Hepatocyte (in vitro differentiated cells): ENCODE measurements at regions not wholly inside any gene's neighbourhood (a gene's known extent, or its start where the extent isn't known, plus 50 kb on each side); places are given as distances from the start of the nearest gene placed in this dataset.
"Not testable (repeated sequence)": the region's sequence is repeated elsewhere in the genome, so short reads cannot be mapped to it uniquely, and the experiment has no call there.

Source experiments
- DNase-seq: peaks from one replicate; pipeline ENCODE4 v3.0.0-alpha.2; 2016; ENCODE audit warnings: low spot score
- H2AFZ ChIP-seq: fragments of 200-600 bp; sonication (generic); 2 replicates; pipeline ENCODE4 v1.6.0; 2016; ENCODE audit warnings: antibody characterized with exemption, mild to moderate bottlenecking
- H3K27ac ChIP-seq: fragments of 200-600 bp; sonication (generic); 2 replicates; pipeline ENCODE4 v1.5.1; 2016; ENCODE audit warnings: mild to moderate bottlenecking
- H3K27me3 ChIP-seq: fragments of 200-600 bp; sonication (generic); 2 replicates; pipeline ENCODE4 v1.6.1; 2016
- H3K36me3 ChIP-seq: fragments of 200-600 bp; sonication (generic); replicated peaks from 2 replicates; pipeline ENCODE4 v1.5.1; 2016; ENCODE audit warnings: low read depth; ENCODE audit not compliant: insufficient read depth
- H3K4me1 ChIP-seq: fragments of 200-600 bp; sonication (generic); 2 replicates; pipeline ENCODE4 v1.5.1; 2016; ENCODE audit warnings: mild to moderate bottlenecking, moderate library complexity; ENCODE audit not compliant: insufficient read depth
- H3K4me2 ChIP-seq: fragments of 200-600 bp; sonication (generic); 2 replicates; pipeline ENCODE4 v1.6.0; 2016
- H3K4me3 ChIP-seq: fragments of 200-600 bp; sonication (generic); 2 replicates; pipeline ENCODE4 v1.5.1; 2016; ENCODE audit warnings: mild to moderate bottlenecking
- H3K79me2 ChIP-seq: fragments of 200-600 bp; sonication (generic); 2 replicates; pipeline ENCODE4 v1.6.0; 2017; ENCODE audit warnings: mild to moderate bottlenecking
- H3K9me2 ChIP-seq: fragments of 200-600 bp; sonication (generic); replicated peaks from 2 replicates; pipeline ENCODE4 v1.6.0; 2017; ENCODE audit warnings: mild to moderate bottlenecking; ENCODE audit not compliant: insufficient read depth
- H3K9me3 ChIP-seq: fragments of 200-600 bp; sonication (generic); 2 replicates; pipeline ENCODE4 v1.5.1; 2016; ENCODE audit warnings: low read depth, mild to moderate bottlenecking
- H4K20me1 ChIP-seq: fragments of 200-600 bp; sonication (generic); 2 replicates; pipeline ENCODE4 v1.6.0; 2016; ENCODE audit warnings: mild to moderate bottlenecking; ENCODE audit not compliant: insufficient read depth, poor library complexity, severe bottlenecking
- CTCF ChIP-seq: fragments of 200-600 bp; sonication (generic); IDR thresholded peaks from 2 replicates; pipeline ENCODE4 v1.5.1; 2016; ENCODE audit warnings: antibody characterized with exemption, mild to moderate bottlenecking; ENCODE audit not compliant: poor library complexity
- EZH2 ChIP-seq: fragments of 200-600 bp; sonication (generic); IDR thresholded peaks from 2 replicates; pipeline ENCODE4 v1.6.1; 2016; ENCODE audit warnings: antibody characterized with exemption, mild to moderate bottlenecking, borderline replicate concordance
- EZH2phosphoT487 ChIP-seq: fragments of 200-600 bp; sonication (generic); IDR thresholded peaks from one replicate; pipeline ENCODE4 v1.6.1; 2018; ENCODE audit warnings: antibody characterized with exemption, mild to moderate bottlenecking, low read depth, moderate library complexity; ENCODE audit not compliant: unreplicated experiment, severe bottlenecking
- WGBS: methylation state at CpG from one replicate; pipeline ENCODE4 v1.1.6; 2016; ENCODE audit warnings: low lambda C conversion rate; ENCODE audit errors: missing lambda C conversion rate; 5-methylcytosine and 5-hydroxymethylcytosine counted together

GRCh38 chr4:175090116-175090515, 172.0 kb downstream of the ADAM29 start:
- Histone ChIP-seq H4K20me1 (no peaks in the 10 kb centered on the region), H3K9me2 (no peaks in the 10 kb centered on the region), H3K4me2 (no peak overlapping the region), H3K27me3 (no peaks in the 10 kb centered on the region), H3K4me1 (no peaks in the 10 kb centered on the region), H3K36me3 (no peaks in the 10 kb centered on the region), H3K9me3 (no peaks in the 10 kb centered on the region), H2AFZ (no peak overlapping the region), H3K4me3 (no peak overlapping the region), H3K27ac (no peak overlapping the region), H3K79me2 (no peaks in the 10 kb centered on the region)
- WGBS, result 81% methylated on average over 2 of the region's 2 CpGs
- no peak for DNase-seq
- TF ChIP-seq EZH2phosphoT487 (no peak), CTCF (no peak), EZH2 (no peak)

GRCh38 chr4:175091649-175092048, 173.5 kb downstream of the ADAM29 start:
- Histone ChIP-seq H3K4me2 (no peak overlapping the region), H4K20me1 (no peaks in the 10 kb centered on the region), H3K36me3 (no peaks in the 10 kb centered on the region), H3K4me1 (no peaks in the 10 kb centered on the region), H3K4me3 (no peak overlapping the region), H3K27ac (no peak overlapping the region), H3K27me3 (no peaks in the 10 kb centered on the region), H3K9me2 (no peaks in the 10 kb centered on the region), H2AFZ (no peak overlapping the region), H3K79me2 (no peaks in the 10 kb centered on the region), H3K9me3 (no peaks in the 10 kb centered on the region)
- 88% methylated on average over 5 of the region's 5 CpGs for WGBS
- TF ChIP-seq CTCF, result no peak
- no peak for TF ChIP-seq EZH2
- TF ChIP-seq EZH2phosphoT487, result no peak
- DNase-seq, result no peak

- H3K36me3 ChIP-seq, result no peaks in the 10 kb centered on the region
- H4K20me1 ChIP-seq, result no peaks in the 10 kb centered on the region
- H3K79me2 ChIP-seq, result no peaks in the 10 kb centered on the region
- no peaks in the 10 kb centered on the region for H3K9me2 ChIP-seq
- no peak overlapping the region for H2AFZ ChIP-seq
- no peak for DNase-seq
- no peak overlapping the region for H3K4me2 ChIP-seq
- H3K9me3 ChIP-seq, result no peaks in the 10 kb centered on the region
- 98% methylated on average over 17 of the region's 20 CpGs for WGBS
- TF ChIP-seq CTCF (no peak), EZH2 (no peak), EZH2phosphoT487 (no peak)
- H3K4me3 ChIP-seq, result no peak overlapping the region
- no peaks in the 10 kb centered on the region for H3K4me1 ChIP-seq
- no peak overlapping the region for H3K27ac ChIP-seq
- H3K27me3 ChIP-seq, result no peaks in the 10 kb centered on the region
These were observed 174.0 kb downstream of the ADAM29 start for GRCh38 chr4:175092114-175092513.

- H2AFZ ChIP-seq, H3K79me2 ChIP-seq, H3K4me2 ChIP-seq, H4K20me1 ChIP-seq, H3K27ac ChIP-seq, H3K9me3 ChIP-seq, H3K4me3 ChIP-seq, H3K4me1 ChIP-seq, H3K27me3 ChIP-seq, H3K36me3 ChIP-seq, DNase-seq, H3K9me2 ChIP-seq: not testable (repeated sequence)
- 94% methylated on average over 9 of the region's 9 CpGs for WGBS
These were observed 174.9 kb downstream of the ADAM29 start for GRCh38 chr4:175093055-175093454.
